Vagina (tissue), 2 donors: ENCODE measurements at regions not wholly inside any gene's neighbourhood (a gene's known extent, or its start where the extent isn't known, plus 50 kb on each side); places are given as distances from the start of the nearest gene placed in this dataset.

ENCODE experiments used
- POLR2A ChIP-seq, 2 donors: fragments of 450-650 bp; IDR thresholded peaks; one replicate each; pipeline ENCODE4 v1.6.1; 2017; ENCODE audit warnings: antibody characterized with exemption in 2 of 2, mild to moderate bottlenecking in 2 of 2, moderate library complexity in 2 of 2
- TF ChIP-seq, protein P1 (sequence below), 3 experiments: fragments of 450-650 bp in 2 of 3; fragments of 200-600 bp in 1 of 3; sonication (generic) in 1 of 3; IDR thresholded peaks; one replicate each; pipeline ENCODE4 v1.5.1; 2017 to 2019; ENCODE audit warnings: antibody characterized with exemption in 3 of 3, mild to moderate bottlenecking in 2 of 3, moderate library complexity in 2 of 3

DNA sequence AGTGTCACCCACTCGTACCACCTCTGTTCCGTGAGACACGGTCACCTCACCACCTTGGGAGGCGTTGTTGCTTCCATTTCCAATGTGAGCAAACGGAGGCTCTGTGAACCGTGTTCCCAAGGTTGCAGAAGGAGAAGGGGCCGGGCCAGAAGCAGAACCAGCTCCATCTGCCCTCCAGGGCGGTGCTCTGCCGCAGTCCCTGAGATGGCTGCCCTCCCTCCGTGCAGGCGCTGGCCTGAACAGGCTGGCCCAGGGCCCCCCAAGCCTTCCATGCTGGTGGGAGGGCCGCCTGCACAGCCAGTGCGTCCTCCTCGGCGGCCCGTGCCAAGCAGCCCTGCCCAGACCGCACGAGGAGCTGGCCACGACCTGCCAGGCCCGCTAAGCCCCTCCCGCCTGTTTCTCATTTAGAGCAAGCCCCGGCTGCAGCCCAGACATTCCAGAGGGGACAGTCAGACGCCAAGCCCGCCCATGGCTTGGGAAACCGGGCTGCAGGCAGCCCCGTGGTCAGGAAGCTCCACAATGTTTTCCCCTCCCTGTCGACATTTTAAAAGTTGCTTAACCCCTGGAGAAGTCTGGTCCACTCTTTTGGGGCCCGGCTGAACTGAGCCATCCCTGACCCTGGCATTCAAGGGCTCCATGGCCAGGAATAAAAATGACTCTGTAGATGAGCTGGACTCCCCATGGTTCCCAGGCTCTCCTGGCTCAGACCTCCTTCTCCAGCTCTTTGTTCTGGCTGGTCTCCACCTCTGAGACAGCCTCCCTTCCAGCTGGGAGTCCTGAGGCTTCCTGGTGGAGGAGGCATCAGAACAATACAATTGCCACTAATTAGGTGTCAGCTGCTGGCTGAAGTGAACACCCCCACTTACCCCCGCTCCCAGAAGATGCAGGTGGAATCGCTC, 236.0 kb downstream of the BCL11B start:
- no peak for TF ChIP-seq POLR2A (IDR thresholded peaks at IDR 0.05)
- TF ChIP-seq, protein P1, sequence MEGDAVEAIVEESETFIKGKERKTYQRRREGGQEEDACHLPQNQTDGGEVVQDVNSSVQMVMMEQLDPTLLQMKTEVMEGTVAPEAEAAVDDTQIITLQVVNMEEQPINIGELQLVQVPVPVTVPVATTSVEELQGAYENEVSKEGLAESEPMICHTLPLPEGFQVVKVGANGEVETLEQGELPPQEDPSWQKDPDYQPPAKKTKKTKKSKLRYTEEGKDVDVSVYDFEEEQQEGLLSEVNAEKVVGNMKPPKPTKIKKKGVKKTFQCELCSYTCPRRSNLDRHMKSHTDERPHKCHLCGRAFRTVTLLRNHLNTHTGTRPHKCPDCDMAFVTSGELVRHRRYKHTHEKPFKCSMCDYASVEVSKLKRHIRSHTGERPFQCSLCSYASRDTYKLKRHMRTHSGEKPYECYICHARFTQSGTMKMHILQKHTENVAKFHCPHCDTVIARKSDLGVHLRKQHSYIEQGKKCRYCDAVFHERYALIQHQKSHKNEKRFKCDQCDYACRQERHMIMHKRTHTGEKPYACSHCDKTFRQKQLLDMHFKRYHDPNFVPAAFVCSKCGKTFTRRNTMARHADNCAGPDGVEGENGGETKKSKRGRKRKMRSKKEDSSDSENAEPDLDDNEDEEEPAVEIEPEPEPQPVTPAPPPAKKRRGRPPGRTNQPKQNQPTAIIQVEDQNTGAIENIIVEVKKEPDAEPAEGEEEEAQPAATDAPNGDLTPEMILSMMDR (IDR thresholded peaks at IDR 0.05) = no peak
